HepG2 (cell line): ENCODE measurements at regions not wholly inside any gene's neighbourhood (a gene's known extent, or its start where the extent isn't known, plus 50 kb on each side); places are given as distances from the start of the nearest gene placed in this dataset.

Experiments
- ATF7 ChIP-seq, 2 experiments: fragments of 450-650 bp in 1 of 2; sonication (generic) in 1 of 2; formaldehyde crosslinking in 1 of 2; IDR thresholded peaks; 2 replicates each; pipeline versions ENCODE4 v1.4.0 to v1.6.1; 2016 to 2020; ENCODE audit warnings: antibody characterized with exemption in 1 of 2, mild to moderate bottlenecking in 1 of 2, missing genetic modification reagents in 1 of 2
- ATF7-NPFF ChIP-seq: sonication (generic); formaldehyde crosslinking; IDR thresholded peaks from 2 replicates; pipeline ENCODE4 v1.8.1; 2023; ENCODE audit warnings: mild to moderate bottlenecking, low read depth, missing genetic modification reagents, moderate library complexity
- BCLAF1 ChIP-seq: fragments of 450-650 bp; IDR thresholded peaks from 2 replicates; pipeline ENCODE4 v1.6.1; 2017; ENCODE audit warnings: mild to moderate bottlenecking
- CHD2 ChIP-seq: IDR thresholded peaks from 2 replicates; pipeline ENCODE4 v1.6.1; 2011; ENCODE audit warnings: low read depth, low read length, improper control_type of control experiment
- CHD4 ChIP-seq: fragments of 200-600 bp; sonication (generic); IDR thresholded peaks from 2 replicates; pipeline ENCODE4 v1.7.0; 2017; ENCODE audit warnings: mild to moderate bottlenecking, low read length, borderline replicate concordance
- DRAP1 ChIP-seq: IDR thresholded peaks from 2 replicates; pipeline ENCODE4 v1.6.1; 2016; ENCODE audit warnings: missing genetic modification reagents, missing compliant biosample characterization
- FOSL2 ChIP-seq: sonication (generic); formaldehyde crosslinking; IDR thresholded peaks from 2 replicates; pipeline ENCODE4 v1.4.0; 2020; ENCODE audit warnings: missing genetic modification reagents
- FOXA3 ChIP-seq: IDR thresholded peaks from 2 replicates; pipeline ENCODE4 v1.6.1; 2016; ENCODE audit warnings: missing genetic modification reagents, missing compliant biosample characterization
- JUNB ChIP-seq: sonication (generic); formaldehyde crosslinking; IDR thresholded peaks from 2 replicates; pipeline ENCODE4 v1.8.0; 2022; ENCODE audit warnings: missing genetic modification reagents, mild to moderate bottlenecking, borderline replicate concordance
- LCORL ChIP-seq, 2 experiments: fragments of 450-650 bp in 1 of 2; sonication (generic) in 1 of 2; formaldehyde crosslinking in 1 of 2; IDR thresholded peaks; 2 replicates each; pipeline versions ENCODE4 v1.5.0 to v1.6.1; 2017 to 2020; ENCODE audit warnings: antibody characterized with exemption in 1 of 2, missing genetic modification reagents in 1 of 2
- MAF1 ChIP-seq: sonication (generic); formaldehyde crosslinking; IDR thresholded peaks from 2 replicates; pipeline ENCODE4 v1.5.0; 2020; ENCODE audit warnings: missing genetic modification reagents, borderline replicate concordance
- MLLT10 ChIP-seq: sonication (generic); formaldehyde crosslinking; IDR thresholded peaks from 2 replicates; pipeline ENCODE4 v1.4.0; 2020; ENCODE audit warnings: missing genetic modification reagents
- MYNN ChIP-seq: sonication (generic); formaldehyde crosslinking; IDR thresholded peaks from 2 replicates; pipeline ENCODE4 v1.4.0; 2020; ENCODE audit warnings: mild to moderate bottlenecking, low read depth, missing genetic modification reagents
- NCOA5 ChIP-seq: sonication (generic); formaldehyde crosslinking; IDR thresholded peaks from 2 replicates; pipeline ENCODE4 v1.4.0; 2020; ENCODE audit warnings: missing genetic modification reagents
- PHB2 ChIP-seq: fragments of 450-650 bp; IDR thresholded peaks from 2 replicates; pipeline ENCODE4 v1.6.1; 2018; ENCODE audit not compliant: partially characterized antibody
- ZNF124 ChIP-seq: sonication (generic); formaldehyde crosslinking; IDR thresholded peaks from 2 replicates; pipeline ENCODE4 v1.4.0; 2020; ENCODE audit warnings: missing genetic modification reagents
- ZNF317 ChIP-seq: sonication (generic); formaldehyde crosslinking; IDR thresholded peaks from 2 replicates; pipeline ENCODE4 v1.5.0; 2020; ENCODE audit warnings: mild to moderate bottlenecking, missing genetic modification reagents
- ZNF510 ChIP-seq: sonication (generic); formaldehyde crosslinking; IDR thresholded peaks from 2 replicates; pipeline ENCODE4 v1.4.0; 2020; ENCODE audit warnings: low read depth, mild to moderate bottlenecking, missing genetic modification reagents
- ZNF672 ChIP-seq: sonication (generic); formaldehyde crosslinking; IDR thresholded peaks from 2 replicates; pipeline ENCODE4 v1.8.1; 2022; ENCODE audit warnings: missing genetic modification reagents
- TF ChIP-seq, protein P1 (sequence below): sonication (generic); formaldehyde crosslinking; conservative IDR thresholded peaks from 2 replicates; pipeline ENCODE4 v1.4.0; 2020; ENCODE audit warnings: missing genetic modification reagents
- TF ChIP-seq, protein P2 (sequence below), 2 experiments: sonication (generic) in 1 of 2; formaldehyde crosslinking in 1 of 2; IDR thresholded peaks; 2 replicates each; pipeline versions ENCODE4 v1.6.1 to v1.9.0; 2014 to 2022; ENCODE audit warnings: antibody characterized with exemption in 1 of 2, borderline replicate concordance in 1 of 2, inconsistent platforms in 1 of 2, low read depth in 1 of 2, missing genetic modification reagents in 1 of 2

DNA sequence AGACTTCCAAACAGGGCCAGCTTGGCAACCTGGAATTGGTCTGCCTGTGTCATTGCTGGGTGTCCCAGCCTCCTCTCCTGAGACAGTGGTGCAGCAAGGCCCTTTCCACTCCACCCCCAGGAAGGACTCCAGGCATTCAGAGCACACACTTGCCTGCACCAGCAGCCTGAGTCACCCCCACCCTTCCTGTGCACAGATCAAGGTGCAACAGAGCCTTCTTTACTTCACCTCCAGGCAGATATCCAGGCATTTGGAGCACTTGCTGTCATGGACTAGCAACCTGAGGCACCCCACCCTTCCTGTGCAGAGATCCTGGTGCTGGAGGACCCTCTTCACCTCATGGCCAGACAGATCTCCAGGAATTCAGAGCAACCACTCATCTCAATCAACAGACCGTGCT is 135.8 kb downstream of the GASK1B start (continued):
- no peak for TF ChIP-seq NCOA5 (CRISPR knock-in tag)
- TF ChIP-seq LCORL (IDR thresholded peaks at IDR 0.05): no peak
- no peak for TF ChIP-seq LCORL (CRISPR knock-in tag; IDR thresholded peaks at IDR 0.05)
- no peak for TF ChIP-seq MYNN
- TF ChIP-seq BCLAF1: no peak
- TF ChIP-seq DRAP1: no peak
- TF ChIP-seq, protein P1, sequence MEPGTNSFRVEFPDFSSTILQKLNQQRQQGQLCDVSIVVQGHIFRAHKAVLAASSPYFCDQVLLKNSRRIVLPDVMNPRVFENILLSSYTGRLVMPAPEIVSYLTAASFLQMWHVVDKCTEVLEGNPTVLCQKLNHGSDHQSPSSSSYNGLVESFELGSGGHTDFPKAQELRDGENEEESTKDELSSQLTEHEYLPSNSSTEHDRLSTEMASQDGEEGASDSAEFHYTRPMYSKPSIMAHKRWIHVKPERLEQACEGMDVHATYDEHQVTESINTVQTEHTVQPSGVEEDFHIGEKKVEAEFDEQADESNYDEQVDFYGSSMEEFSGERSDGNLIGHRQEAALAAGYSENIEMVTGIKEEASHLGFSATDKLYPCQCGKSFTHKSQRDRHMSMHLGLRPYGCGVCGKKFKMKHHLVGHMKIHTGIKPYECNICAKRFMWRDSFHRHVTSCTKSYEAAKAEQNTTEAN (CRISPR knock-in tag): no peak
- TF ChIP-seq MLLT10 (CRISPR knock-in tag): no peak
- TF ChIP-seq PHB2: no peak
- TF ChIP-seq FOXA3 (CRISPR knock-in tag): 0 out of 2 replicates have a peak, but pooled peaks have one; percentile 28
- TF ChIP-seq ATF7 (IDR thresholded peaks at IDR 0.05): no peak
- no peak for TF ChIP-seq ATF7 (CRISPR knock-in tag; IDR thresholded peaks at IDR 0.05)
- no peak for TF ChIP-seq CHD4
- TF ChIP-seq ZNF672 (CRISPR knock-in tag): no peak
- TF ChIP-seq ZNF124 (CRISPR knock-in tag): no peak
- TF ChIP-seq ZNF510 (CRISPR knock-in tag): no peak
- TF ChIP-seq CHD2: no peak
- TF ChIP-seq MAF1 (CRISPR knock-in tag): no peak
- no peak for TF ChIP-seq ZNF317 (CRISPR knock-in tag)
- TF ChIP-seq FOSL2 (CRISPR knock-in tag): peak; percentile 63
- TF ChIP-seq, protein P2, sequence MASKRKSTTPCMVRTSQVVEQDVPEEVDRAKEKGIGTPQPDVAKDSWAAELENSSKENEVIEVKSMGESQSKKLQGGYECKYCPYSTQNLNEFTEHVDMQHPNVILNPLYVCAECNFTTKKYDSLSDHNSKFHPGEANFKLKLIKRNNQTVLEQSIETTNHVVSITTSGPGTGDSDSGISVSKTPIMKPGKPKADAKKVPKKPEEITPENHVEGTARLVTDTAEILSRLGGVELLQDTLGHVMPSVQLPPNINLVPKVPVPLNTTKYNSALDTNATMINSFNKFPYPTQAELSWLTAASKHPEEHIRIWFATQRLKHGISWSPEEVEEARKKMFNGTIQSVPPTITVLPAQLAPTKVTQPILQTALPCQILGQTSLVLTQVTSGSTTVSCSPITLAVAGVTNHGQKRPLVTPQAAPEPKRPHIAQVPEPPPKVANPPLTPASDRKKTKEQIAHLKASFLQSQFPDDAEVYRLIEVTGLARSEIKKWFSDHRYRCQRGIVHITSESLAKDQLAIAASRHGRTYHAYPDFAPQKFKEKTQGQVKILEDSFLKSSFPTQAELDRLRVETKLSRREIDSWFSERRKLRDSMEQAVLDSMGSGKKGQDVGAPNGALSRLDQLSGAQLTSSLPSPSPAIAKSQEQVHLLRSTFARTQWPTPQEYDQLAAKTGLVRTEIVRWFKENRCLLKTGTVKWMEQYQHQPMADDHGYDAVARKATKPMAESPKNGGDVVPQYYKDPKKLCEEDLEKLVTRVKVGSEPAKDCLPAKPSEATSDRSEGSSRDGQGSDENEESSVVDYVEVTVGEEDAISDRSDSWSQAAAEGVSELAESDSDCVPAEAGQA (IDR thresholded peaks at IDR 0.05; ENCODE audit: low read depth): no peak
- TF ChIP-seq, protein P2 (CRISPR knock-in tag; IDR thresholded peaks at IDR 0.05; ENCODE audit: borderline replicate concordance): no peak
- no peak for TF ChIP-seq JUNB (CRISPR knock-in tag)
- TF ChIP-seq ATF7-NPFF: 0 out of 2 replicates have a peak, but pooled peaks have one; percentile 36
